Pancreas (tissue), 10 donors: ENCODE measurements at regions not wholly inside any gene's neighbourhood (a gene's known extent, or its start where the extent isn't known, plus 50 kb on each side); places are given as distances from the start of the nearest gene placed in this dataset.
"Not testable (repeated sequence)": the region's sequence is repeated elsewhere in the genome, so short reads cannot be mapped to it uniquely, and the experiment has no call there.

Source experiments
- ATAC-seq, 4 donors: fragments of 200-7000 bp; cut with Tn5 transposase; one replicate each; pipeline versions ENCODE4 v1.8.0 to v1.9.1; 2020; ENCODE audit warnings: mild to moderate bottlenecking in 4 of 4, moderate library complexity in 4 of 4
- DNase-seq, 6 donors: peaks; one replicate each; pipeline ENCODE4 v3.0.0-alpha.2; 2020
- FAIRE-seq: peaks from 2 replicates; lab custom pipeline; 2012; peaks lifted over from hg19 to GRCh38; lab: Jason Lieb, UNC
- H3K27ac ChIP-seq, 4 donors: fragments of 200-600 bp; sonication (generic); 1 replicate in 3 of 4; 2 replicates in 1 of 4; pipeline versions ENCODE4 v1.5.0 to v1.8.0; 2020
- H3K27me3 ChIP-seq, 4 donors: fragments of 200-600 bp; one replicate each; pipeline ENCODE4 v1.8.0; 2021
- H3K36me3 ChIP-seq, 3 donors: fragments of 200-600 bp; sonication (generic) in 1 of 3; one replicate each; pipeline versions ENCODE4 v1.5.0 to v1.8.0; 2020 to 2021
- H3K4me1 ChIP-seq, 3 donors: fragments of 200-600 bp; one replicate each; pipeline ENCODE4 v1.8.0; 2021
- H3K4me3 ChIP-seq, 4 donors: fragments of 200-600 bp; sonication (generic) in 2 of 4; one replicate each; pipeline versions ENCODE4 v1.5.0 to v1.8.0; 2020 to 2021
- H3K9me3 ChIP-seq, 4 donors: fragments of 200-600 bp; one replicate each; pipeline ENCODE4 v1.8.0; 2021
- WGBS, 2 donors: extraction: QIAGEN DNeasy Blood & Tissue Kit; methylation state at CpG; one replicate each; pipeline ENCODE4 v1.1.7; 2013; 5-methylcytosine and 5-hydroxymethylcytosine counted together
- intact Hi-C, 3 donors: fragments of 100-400 bp; cut with DNase I; formaldehyde crosslinking; loops; one replicate each; pipeline versions ENCODE4 v1.11.1 to v1.14.2; 2022
- donor health status: healthy with polysubstance abuse.
- donor health status: DM: no; HTN: no; CAD: no; lungs with moderate emphysema.
- donor health status: DM: no; HTN: no; CAD: no.
- donor health status: control.
- donor health status: control.
- donor health status: Bipolar disorder and iron deficiency.
- donor health status: DM: yes; HTN: yes; CAD: no.
- donor health status: DM: no; HTN: no; CAD: no.
- donor health status: DM: no; HTN: no; CAD: no.
- donor health status: DM: yes; HTN: yes; CAD: no.

- H3K4me3 ChIP-seq, intact Hi-C loops, H3K36me3 ChIP-seq, H3K27me3 ChIP-seq, H3K9me3 ChIP-seq, FAIRE-seq, H3K27ac ChIP-seq, ATAC-seq, H3K4me1 ChIP-seq: not testable (repeated sequence)
- DNase-seq = peak in 3 of 6 donors; percentile 8 to 38 (median 12)
- 44 to 54% methylated on average over 2 to 3 of the region's 3 CpGs for WGBS, 2 donors
Observed at GRCh38 chr22:11932212-11932611, 3595.8 kb upstream of the OR11H1 start.

- H3K4me3 ChIP-seq, DNase-seq, FAIRE-seq, H3K4me1 ChIP-seq, H3K36me3 ChIP-seq, ATAC-seq, intact Hi-C loops, H3K27ac ChIP-seq, H3K9me3 ChIP-seq, H3K27me3 ChIP-seq: not testable (repeated sequence)
- WGBS, 2 donors = 21 to 65% methylated on average over 2 to 11 of the region's 11 CpGs
Observed at GRCh38 chr22:11967915-11968616, 3559.9 kb upstream of the OR11H1 start.

GRCh38 chr22:11973856-11974255 is 3554.1 kb upstream of the OR11H1 start:
- H3K27me3 ChIP-seq, H3K27ac ChIP-seq, FAIRE-seq, intact Hi-C loops, DNase-seq, H3K9me3 ChIP-seq, H3K36me3 ChIP-seq, ATAC-seq, H3K4me1 ChIP-seq: not testable (repeated sequence)
- WGBS, 2 donors = 45 to 49% methylated on average over 9 to 35 of the region's 35 CpGs
- peak overlapping the region in 1 of 4 donors; percentile 29 for H3K4me3 ChIP-seq
